ENCODE measurements at regions not wholly inside any gene's neighbourhood (a gene's known extent, or its start where the extent isn't known, plus 50 kb on each side); places are given as distances from the start of the nearest gene placed in this dataset.

- TF ChIP-seq ZNF576 (CRISPR knock-in tag; IDR thresholded peaks at IDR 0.05), result no peak
Observed at GRCh38 chr11:13224324-13224723, 53.3 kb upstream of the BMAL1 start (continued).

DNA sequence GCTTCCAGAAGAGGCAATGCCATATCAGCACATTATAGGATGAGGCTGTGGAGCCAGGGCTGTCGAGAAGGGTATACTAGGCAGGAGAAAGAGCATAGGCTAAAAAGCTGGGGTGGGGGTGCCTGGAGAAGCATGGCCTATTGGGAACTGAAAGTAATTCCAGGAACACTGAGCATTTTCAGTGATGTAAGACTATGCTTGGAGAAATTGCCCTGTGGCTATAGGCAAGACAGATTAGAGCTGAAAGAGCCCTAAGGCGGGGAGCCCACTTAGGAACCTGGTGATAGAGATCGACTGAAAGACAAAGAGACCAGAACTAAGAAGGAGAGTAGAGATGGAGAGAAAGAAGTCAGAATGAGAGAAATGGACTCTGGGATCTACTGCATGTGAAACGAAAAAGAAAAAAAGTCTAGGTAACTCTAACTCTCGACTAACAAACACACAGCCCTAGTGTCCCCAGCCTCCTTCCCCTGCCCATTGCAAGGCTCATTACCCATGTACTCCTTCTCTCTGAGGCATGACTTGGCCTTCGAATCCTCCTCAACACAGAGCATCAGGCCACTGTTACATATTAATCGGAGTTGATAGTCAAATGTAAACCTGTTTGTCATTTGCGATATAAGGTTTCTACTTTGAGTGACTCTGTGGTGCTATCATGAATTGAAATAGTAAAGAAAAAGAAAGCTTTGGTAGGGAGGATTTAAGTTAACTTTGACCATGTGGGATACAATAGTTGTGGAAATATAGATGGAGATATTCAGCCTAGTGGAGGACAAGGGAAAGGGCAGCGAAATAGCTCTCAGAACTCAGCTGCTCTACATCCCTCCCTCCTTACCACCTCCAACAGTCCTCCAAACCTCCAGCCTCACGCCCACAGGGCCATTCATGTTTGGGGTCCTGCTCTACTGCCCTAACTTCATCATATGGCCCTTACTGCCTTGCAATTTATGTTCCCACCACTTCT is 52.3 kb upstream of the BMAL1 start:
- Histone ChIP-seq H4K20me1 (ENCODE audit: insufficient read depth, low read length) (no peaks in the 10 kb centered on the region), H3K9me3 (ENCODE audit: low read length) (no peaks in the 10 kb centered on the region), H3K79me2 (ENCODE audit: insufficient read depth, low read length) (no peaks in the 10 kb centered on the region), H3K36me3 (replicated peaks in 1 of 2; ENCODE audit: control insufficient read depth in 1 of 2, insufficient read depth in 2 of 2, low read length in 2 of 2) (no peaks in the 10 kb centered on the region), H3K4me2 (ENCODE audit: low read depth, low read length) (no peak overlapping the region), H2AFZ (ENCODE audit: low read length) (no peak overlapping the region), H3K27ac (ENCODE audit: extremely low read length, insufficient read depth, low read length) (no peak overlapping the region), H3K27me3 (ENCODE audit: control insufficient read depth in 1 of 2, insufficient read depth in 2 of 2, low read length in 2 of 2) (peaks cover 0 to 8% of the 10 kb centered on the region in 2 experiments; a peak in 3 of 5 replicates), H3K4me3 (replicated peaks in 1 of 3; ENCODE audit: insufficient read depth in 1 of 3, low read depth in 2 of 3, low read length in 3 of 3) (no peak overlapping the region), H3K9ac (ENCODE audit: insufficient read depth, low read depth, low read length) (no peak overlapping the region), H3K4me1 (ENCODE audit: insufficient read depth, low read length) (no peaks in the 10 kb centered on the region)
- intact Hi-C loops (cut with micrococcal nuclease; ENCODE audit: unreplicated experiment) (no loop called here), in situ Hi-C loops (cut with HindIII; ENCODE audit: extremely low pct_ligation_motif_present, low pct_unique_long_range_greater_than_20kb) (no loop called here)
- TF ChIP-seq ZNF20 (CRISPR knock-in tag; IDR thresholded peaks at IDR 0.05) (no peak), CEBPB (IDR thresholded peaks at IDR 0.05; ENCODE audit: borderline replicate concordance, low read depth, low read length) (no peak), ZNF773 (CRISPR knock-in tag; IDR thresholded peaks at IDR 0.05; ENCODE audit: borderline replicate concordance) (no peak), ARNTL (CRISPR knock-in tag; IDR thresholded peaks at IDR 0.05) (no peak), HNRNPH1 (optimal IDR thresholded peaks at IDR 0.05; ENCODE audit: low read depth, low read length) (no peak), AGO1 (IDR thresholded peaks at IDR 0.05; ENCODE audit: low read depth, low read length, poor library complexity, severe bottlenecking) (no peak)
- WGBS (ENCODE audit: low lambda C conversion rate), result 43% methylated on average over 10 of the region's 10 CpGs
- ChIA-PET CTCF (ENCODE audit: low intra/inter-chr PET ratio, low total read pairs) (no interaction called here), POLR2A (no interaction called here)
- DNase-seq (ENCODE audit: low spot score) (no peak), ATAC-seq (no peak), FAIRE-seq (no peak)
- no TSS peak for BruUV-seq (replicated peaks)

All from HepG2 (cell line).